ENCODE measurements at regions not wholly inside any gene's neighbourhood (a gene's known extent, or its start where the extent isn't known, plus 50 kb on each side); places are given as distances from the start of the nearest gene placed in this dataset.

- no peak for TF ChIP-seq CTCF (IDR thresholded peaks at IDR 0.05)
- TF ChIP-seq POLR2A (IDR thresholded peaks at IDR 0.05): no peak
These were observed 751.0 kb downstream of the VGLL3 start for GRCh38 chr3:86239946-86240345.

All from Peyer's patch (tissue), 4 donors.